ENCODE measurements at regions not wholly inside any gene's neighbourhood (a gene's known extent, or its start where the extent isn't known, plus 50 kb on each side); places are given as distances from the start of the nearest gene placed in this dataset.

DNA sequence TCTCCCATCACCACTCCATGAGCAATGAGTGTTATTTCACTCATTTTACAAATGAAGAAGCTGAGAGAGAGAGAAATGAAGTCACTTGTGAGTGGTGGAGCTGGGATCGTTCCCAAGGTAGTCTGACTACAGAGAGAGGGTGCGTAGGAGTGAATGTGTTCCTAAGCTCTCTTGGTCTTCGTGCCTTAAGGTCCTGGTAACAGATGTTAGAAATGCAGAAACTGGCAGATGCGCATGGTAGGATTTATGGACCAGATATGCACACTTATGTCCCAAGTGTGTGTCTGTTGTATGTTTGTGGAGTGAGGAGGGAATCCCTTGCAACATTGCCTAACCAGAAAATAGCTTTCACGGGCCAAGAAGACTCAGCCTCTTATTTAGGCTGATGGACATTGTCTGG, 93.2 kb upstream of the ZNF469 start:
- POLR2A ChIA-PET = interaction anchor here (0.6 to 1.4 kb wide), 4 partner anchors 66 to 556 kb away, joined by 3 to 4 read pairs (median 3); no protein-coding TSS in a partner anchor
- FAIRE-seq (no peak), ATAC-seq (no peak), DNase-seq (ENCODE audit: extremely low read depth in 1 of 4, low spot score in 3 of 4) (no peak)
- Histone ChIP-seq H3K9me1 (ENCODE audit: control insufficient read depth, insufficient read depth, low read length) (no peaks in the 10 kb centered on the region), H3K9ac (ENCODE audit: insufficient read depth in 1 of 2, low read depth in 2 of 2, low read length in 2 of 2) (no peak overlapping the region; a peak in 1 of 4 replicates), H3K9me3 (replicated peaks; ENCODE audit: control insufficient read depth, insufficient read depth, low read depth, low read length) (no peaks in the 10 kb centered on the region), H3K4me1 (replicated peaks in 1 of 2; ENCODE audit: control insufficient read depth in 2 of 2, insufficient read depth in 2 of 2, low read length in 2 of 2) (peaks cover 10 to 11% of the 10 kb centered on the region in 2 experiments; a peak in 4 of 5 replicates), H3K36me3 (ENCODE audit: control insufficient read depth, insufficient read depth, low read length) (no peaks in the 10 kb centered on the region), H2AFZ (ENCODE audit: low read depth, low read length) (no peak overlapping the region), H3K27ac (ENCODE audit: extremely low read depth, low read depth, low read length) (no peak overlapping the region), H3K4me2 (ENCODE audit: insufficient read depth, low read length) (no peak overlapping the region; the same call in 1 of the 2 replicates), H3K79me2 (ENCODE audit: control insufficient read depth, insufficient read depth, low read length) (no peaks in the 10 kb centered on the region), H3K27me3 (ENCODE audit: control insufficient read depth in 2 of 2, insufficient read depth in 2 of 2, low read length in 2 of 2) (peaks cover 3 to 35% of the 10 kb centered on the region in 2 experiments; a peak in 4 of 5 replicates), H3K4me3 (no peak overlapping the region), H4K20me1 (replicated peaks; ENCODE audit: control insufficient read depth, insufficient read depth, low read length) (no peaks in the 10 kb centered on the region)
- 4% methylated on average over 5 of the region's 5 CpGs for WGBS (ENCODE audit: insufficient coverage, low coverage, missing lambda C conversion rate)
- TF ChIP-seq KAT8 (IDR thresholded peaks at IDR 0.05; ENCODE audit: low read depth) (no peak), NRF1 (conservative IDR thresholded peaks at IDR 0.05 in 1 of 2, IDR thresholded peaks at IDR 0.05 in 1 of 2) (0 out of 4 replicates have a peak, but pooled peaks of 1 of the 2 experiments have one; percentile 21)
- in situ Hi-C loops (cut with MboI) = no loop called here
- no TSS peak for BruUV-seq (replicated peaks)
- intact Hi-C loops (cut with micrococcal nuclease) = loop anchor here (10.0 kb wide), 2 partner anchors 85 to 115 kb away; no protein-coding TSS in a partner anchor
- CTCF ChIA-PET (ENCODE audit: low intra/inter-chr PET ratio) = no interaction called here

DNA sequence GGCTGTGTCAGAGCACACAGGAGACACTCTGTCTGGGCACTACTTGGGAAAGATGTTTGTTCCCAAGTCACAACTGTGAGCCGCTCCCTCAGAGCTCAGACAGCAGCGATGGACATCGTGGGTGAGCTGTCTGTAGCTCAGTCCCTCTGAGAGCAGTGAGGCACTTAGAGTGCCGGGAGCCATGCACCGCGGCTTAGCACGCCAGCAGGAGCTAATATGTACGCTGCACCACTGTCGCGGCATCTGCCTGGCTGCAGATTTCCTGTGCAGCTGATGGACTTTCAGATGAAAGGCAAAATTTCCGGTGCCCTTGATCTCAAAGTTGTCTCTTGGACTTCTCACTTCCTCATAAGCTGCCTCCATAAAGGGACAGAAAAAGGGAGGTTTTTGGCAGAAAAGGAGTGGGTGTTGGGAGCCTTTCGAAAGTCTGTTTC, 92.8 kb upstream of the ZNF469 start:
- CTCF ChIA-PET (ENCODE audit: low intra/inter-chr PET ratio) = no interaction called here

More for the DNA sequence above, 92.8 kb upstream of the ZNF469 start:
- H3K4me2 ChIP-seq (ENCODE audit: insufficient read depth, low read length) = no peak overlapping the region; the same call in 1 of the 2 replicates
- no peak overlapping the region for H3K4me3 ChIP-seq
- peaks cover 10% of the 10 kb centered on the region in 2 experiments; a peak in 4 of 5 replicates for H3K4me1 ChIP-seq (replicated peaks in 1 of 2; ENCODE audit: control insufficient read depth in 2 of 2, insufficient read depth in 2 of 2, low read length in 2 of 2)
- POLR2A ChIA-PET = interaction anchor here (0.6 to 1.4 kb wide), 4 partner anchors 65 to 557 kb away, joined by 3 to 4 read pairs (median 3); no protein-coding TSS in a partner anchor
- no TSS peak for BruUV-seq (replicated peaks)
- no peak for ATAC-seq
- intact Hi-C loops (cut with micrococcal nuclease) (loop anchor here (10.0 kb wide), 2 partner anchors 85 to 115 kb away; no protein-coding TSS in a partner anchor), in situ Hi-C loops (cut with MboI) (no loop called here)
- TF ChIP-seq, protein P1, sequence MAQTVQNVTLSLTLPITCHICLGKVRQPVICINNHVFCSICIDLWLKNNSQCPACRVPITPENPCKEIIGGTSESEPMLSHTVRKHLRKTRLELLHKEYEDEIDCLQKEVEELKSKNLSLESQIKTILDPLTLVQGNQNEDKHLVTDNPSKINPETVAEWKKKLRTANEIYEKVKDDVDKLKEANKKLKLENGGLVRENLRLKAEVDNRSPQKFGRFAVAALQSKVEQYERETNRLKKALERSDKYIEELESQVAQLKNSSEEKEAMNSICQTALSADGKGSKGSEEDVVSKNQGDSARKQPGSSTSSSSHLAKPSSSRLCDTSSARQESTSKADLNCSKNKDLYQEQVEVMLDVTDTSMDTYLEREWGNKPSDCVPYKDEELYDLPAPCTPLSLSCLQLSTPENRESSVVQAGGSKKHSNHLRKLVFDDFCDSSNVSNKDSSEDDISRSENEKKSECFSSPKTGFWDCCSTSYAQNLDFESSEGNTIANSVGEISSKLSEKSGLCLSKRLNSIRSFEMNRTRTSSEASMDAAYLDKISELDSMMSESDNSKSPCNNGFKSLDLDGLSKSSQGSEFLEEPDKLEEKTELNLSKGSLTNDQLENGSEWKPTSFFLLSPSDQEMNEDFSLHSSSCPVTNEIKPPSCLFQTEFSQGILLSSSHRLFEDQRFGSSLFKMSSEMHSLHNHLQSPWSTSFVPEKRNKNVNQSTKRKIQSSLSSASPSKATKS (CRISPR knock-in tag; IDR thresholded peaks at IDR 0.05) = no peak
- TF ChIP-seq NCOA2 (IDR thresholded peaks at IDR 0.05; ENCODE audit: partially characterized antibody in 2 of 2) (no peak), SRF (CRISPR knock-in tag; IDR thresholded peaks at IDR 0.05) (no peak), ILF3 (IDR thresholded peaks at IDR 0.05; ENCODE audit: borderline replicate concordance) (no peak), GABPA (tag; conservative IDR thresholded peaks at IDR 0.05; ENCODE audit: low read depth) (peak; percentile 49)
- no peaks in the 10 kb centered on the region for H4K20me1 ChIP-seq (replicated peaks; ENCODE audit: control insufficient read depth, insufficient read depth, low read length)
- FAIRE-seq = no peak
- no peaks in the 10 kb centered on the region for H3K79me2 ChIP-seq (ENCODE audit: control insufficient read depth, insufficient read depth, low read length)
- H3K27me3 ChIP-seq (ENCODE audit: control insufficient read depth in 2 of 2, insufficient read depth in 2 of 2, low read length in 2 of 2) = peaks cover 3 to 40% of the 10 kb centered on the region in 2 experiments; a peak in 4 of 5 replicates
- H3K9me1 ChIP-seq (ENCODE audit: control insufficient read depth, insufficient read depth, low read length) = no peaks in the 10 kb centered on the region
- H3K36me3 ChIP-seq (ENCODE audit: control insufficient read depth, insufficient read depth, low read length) = no peaks in the 10 kb centered on the region
- DNase-seq (ENCODE audit: extremely low read depth in 1 of 4, low spot score in 3 of 4) = no peak
- no peaks in the 10 kb centered on the region for H3K9me3 ChIP-seq (replicated peaks; ENCODE audit: control insufficient read depth, insufficient read depth, low read depth, low read length)
- peak overlapping the region in 1 of 2 experiments; percentile 63; a peak in 1 of 4 replicates for H3K9ac ChIP-seq (ENCODE audit: insufficient read depth in 1 of 2, low read depth in 2 of 2, low read length in 2 of 2)
- H3K27ac ChIP-seq (ENCODE audit: extremely low read depth, low read depth, low read length) = no peak overlapping the region
- H2AFZ ChIP-seq (ENCODE audit: low read depth, low read length) = no peak overlapping the region; the same call in 1 of the 2 replicates
- 8% methylated on average over 11 of the region's 12 CpGs for WGBS (ENCODE audit: insufficient coverage, low coverage, missing lambda C conversion rate)

Measured in K562 (cell line).